Amniotic stem cell (primary cell): ENCODE measurements at regions not wholly inside any gene's neighbourhood (a gene's known extent, or its start where the extent isn't known, plus 50 kb on each side); places are given as distances from the start of the nearest gene placed in this dataset.

Experiments
- DNase-seq: peaks from one replicate; lab custom pipeline; 2025; lab: John Stamatoyannopoulos, UW

DNA sequence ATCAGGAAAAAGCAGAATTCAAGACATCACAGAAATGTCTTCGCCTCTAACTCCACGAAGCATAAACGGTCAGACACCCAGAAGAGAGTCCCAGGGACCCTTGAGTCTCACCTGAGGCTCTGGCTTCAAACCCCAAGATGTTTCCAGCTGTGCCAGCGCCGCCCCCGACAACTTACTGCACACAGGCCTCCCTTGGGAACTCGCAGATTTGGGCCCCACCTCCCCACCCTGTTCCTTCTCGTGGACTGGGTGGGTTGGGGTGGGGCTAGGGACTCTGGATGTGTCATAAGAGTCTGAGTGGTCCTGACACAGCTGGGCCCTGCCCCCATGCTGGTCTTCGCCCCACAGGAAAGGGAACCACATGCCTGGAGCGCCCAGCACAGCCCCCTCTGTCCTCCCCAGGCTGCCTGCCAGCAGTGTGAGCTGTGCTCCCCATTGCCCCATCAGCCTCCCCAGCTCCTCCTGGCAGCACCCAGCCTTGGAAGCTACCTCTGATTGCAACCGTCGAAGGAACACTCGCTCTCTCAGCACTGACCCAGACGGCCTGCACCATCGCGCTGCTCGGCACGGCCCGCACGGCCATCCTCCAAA, 147.5 kb downstream of the CRYBB2 start:
- no peak for DNase-seq

DNA sequence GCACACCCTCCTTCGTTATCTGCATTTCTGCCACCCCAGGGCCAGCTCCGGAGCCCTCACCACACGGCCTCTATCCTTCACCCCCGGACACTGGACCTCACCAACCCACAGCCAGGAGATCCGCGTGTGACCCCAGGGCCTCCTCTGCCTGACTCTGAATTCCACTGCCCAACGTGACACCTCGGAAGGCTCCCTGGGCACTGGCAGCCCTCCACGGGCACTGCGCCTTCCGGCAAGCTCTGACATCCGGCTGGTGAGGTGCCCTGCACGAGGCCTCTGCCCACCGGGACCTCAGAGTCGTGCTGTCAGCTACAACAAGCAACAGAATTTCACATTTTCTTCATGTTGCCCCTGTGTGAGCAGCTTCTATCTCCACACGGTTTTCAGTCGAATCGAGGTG, 148.3 kb downstream of the CRYBB2 start:
- DNase-seq: no peak

DNA sequence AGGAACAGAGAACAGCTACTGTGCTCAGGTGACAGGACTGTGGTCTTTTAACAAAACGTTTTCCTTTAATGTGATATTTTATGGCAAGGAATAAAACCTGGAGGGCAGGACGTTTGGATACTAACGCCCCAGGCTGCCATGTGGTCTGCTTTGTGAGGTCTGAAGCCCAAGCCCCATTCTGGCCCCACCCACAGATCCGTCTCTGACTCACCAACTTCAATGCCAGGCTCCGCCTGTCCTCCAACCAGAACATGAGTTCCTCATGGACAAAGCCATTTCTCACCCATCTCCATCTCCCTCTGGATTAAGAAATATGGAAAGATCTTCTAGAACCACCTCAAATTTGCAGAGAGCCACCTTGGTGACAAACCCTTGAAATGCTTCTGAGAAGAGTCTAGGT, 148.8 kb downstream of the CRYBB2 start:
- no peak for DNase-seq

DNA sequence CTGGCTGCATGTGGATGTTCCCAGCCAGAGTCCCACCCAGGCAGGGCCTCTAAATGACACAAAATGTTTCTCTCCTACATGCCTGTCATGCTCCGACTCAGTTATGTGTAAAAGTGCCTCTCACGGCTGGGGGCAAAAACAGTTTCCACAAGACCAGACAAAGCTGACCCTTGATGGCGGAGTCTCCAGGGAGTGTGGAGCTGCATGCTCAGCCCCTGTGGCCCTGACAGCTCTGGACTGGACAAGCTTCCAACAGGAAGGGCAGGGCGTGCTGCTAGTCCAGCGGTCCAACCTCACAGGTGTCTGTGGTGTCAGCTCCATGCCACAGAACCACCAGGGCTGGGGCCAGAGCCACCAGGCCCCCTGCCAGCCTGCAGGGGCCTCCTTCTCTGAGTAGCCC, 149.6 kb downstream of the CRYBB2 start:
- DNase-seq: no peak

DNA sequence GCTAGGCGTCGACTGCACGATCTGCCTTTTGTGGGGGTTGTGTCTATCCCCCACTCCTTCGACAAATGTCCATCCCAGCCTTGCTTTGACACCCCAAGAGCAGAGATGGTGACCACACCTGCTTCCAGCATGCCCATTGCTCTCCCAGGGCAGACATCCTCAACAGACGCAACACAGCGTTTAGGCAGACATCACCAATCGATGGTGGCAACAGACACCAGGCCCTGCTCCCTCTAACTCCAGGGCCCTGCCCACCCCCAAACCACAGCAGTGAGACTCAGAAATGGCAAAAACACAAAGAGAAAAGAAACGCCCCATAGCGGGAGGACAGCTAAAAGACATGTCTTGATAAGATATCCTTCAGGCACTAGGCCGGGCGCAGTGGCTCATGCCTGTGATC, 150.9 kb downstream of the CRYBB2 start:
- no peak for DNase-seq

DNA sequence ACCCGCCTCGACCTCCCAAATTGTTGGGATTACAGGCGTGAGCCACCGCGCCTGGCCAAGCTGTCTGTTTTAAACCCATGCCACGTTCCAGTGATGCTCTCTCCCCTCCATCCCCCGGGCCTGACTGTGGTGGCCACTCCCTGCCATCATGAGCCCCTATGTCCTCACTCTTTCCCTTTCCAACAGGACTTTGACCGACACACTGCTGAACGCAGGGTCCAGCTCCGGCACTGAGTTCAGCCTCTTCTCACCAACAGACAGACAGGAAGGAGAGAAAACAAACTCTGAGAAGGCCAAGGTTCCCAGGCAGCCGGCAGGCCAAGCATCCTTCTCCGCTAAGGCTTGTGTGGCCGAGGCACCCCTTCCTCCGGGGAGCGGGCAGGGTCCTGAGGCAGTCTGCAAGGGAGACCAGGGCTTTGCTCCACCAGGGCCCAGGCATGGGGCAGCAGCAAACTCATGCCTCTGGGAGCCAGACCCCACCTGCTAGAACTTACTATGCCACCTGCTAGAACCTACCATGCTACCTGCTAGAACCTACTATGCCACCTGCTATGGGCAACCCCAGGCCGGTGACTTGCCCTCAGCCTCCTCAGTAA, 152.7 kb downstream of the CRYBB2 start:
- DNase-seq: no peak

DNA sequence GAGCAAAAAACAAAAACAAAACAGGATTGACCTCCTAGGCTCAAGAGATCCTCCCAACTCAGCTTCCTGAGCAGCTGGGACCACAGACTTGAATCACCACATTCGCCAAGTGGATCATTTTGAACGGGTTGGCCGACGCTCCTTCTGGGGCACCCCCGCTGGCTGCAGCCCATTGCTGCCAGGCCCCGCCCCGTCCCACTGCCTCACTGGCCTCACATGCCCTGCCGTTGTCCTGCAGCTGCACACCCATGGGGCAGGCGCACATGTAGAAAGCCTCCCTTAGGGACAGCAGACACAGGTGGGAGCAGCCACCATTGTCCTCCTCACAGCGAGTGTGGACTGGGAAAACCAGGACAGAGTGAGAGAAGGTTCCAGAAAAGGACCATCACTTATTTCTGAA, 154.5 kb downstream of the CRYBB2 start:
- no peak for DNase-seq

DNA sequence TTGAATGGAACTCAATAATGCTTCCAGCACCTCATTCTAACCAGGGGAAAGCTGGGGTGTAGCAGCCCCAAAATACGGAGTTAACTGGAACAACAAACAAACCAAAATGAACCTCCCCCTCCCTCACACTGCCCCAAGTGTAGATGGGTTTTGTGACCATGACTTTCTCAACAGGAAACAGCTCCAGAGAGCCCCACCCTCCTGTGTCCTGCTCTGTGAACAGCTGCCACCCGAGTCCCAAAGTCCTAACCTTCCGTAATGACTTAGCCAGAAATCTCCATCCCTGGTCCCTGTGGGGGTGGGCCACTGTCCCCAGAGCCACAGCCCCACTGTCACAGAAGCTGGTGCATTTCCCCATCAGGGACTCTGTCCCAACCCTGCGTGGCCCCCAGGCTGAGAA, 155.4 kb downstream of the CRYBB2 start:
- DNase-seq: no peak

DNA sequence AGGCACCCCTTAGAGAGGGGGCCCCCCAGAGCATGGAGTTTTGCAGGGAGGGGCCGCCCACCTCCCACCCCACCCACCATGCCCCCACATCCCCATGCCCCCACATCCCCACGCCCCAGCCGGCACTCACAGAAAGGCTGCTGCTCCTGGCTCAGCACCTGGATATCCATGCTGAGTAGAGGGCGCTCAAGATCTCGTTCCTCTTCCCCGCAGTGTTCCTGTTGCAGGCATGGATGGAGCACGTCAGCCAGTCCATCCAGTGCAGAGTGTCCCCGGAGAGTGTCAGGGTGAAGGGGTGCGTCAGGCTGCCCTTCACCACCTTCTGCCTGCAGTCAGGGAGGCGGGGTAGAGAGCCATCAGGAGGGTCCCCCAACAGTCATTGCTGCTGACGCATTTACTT, 156.2 kb downstream of the CRYBB2 start:
- DNase-seq: no peak

DNA sequence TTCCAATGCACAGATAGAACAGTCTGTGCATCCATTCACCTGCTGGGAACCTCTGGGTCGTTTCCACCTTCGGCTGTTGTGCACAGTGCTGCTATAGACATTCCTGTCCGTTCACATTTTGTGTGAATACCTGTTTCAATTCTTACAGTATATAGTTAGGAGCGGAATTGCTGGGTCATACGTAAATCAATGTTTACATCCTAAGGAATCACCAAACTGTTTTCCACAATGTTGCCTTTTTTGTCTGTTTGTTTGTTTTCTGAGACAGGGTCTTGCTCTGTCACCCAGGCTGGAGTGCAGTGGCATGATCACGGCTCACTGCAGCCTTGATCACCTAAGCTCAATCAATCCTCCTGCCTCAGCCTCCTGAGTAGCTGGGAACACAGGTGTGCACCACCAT, 158.3 kb downstream of the CRYBB2 start:
- no peak for DNase-seq

DNA sequence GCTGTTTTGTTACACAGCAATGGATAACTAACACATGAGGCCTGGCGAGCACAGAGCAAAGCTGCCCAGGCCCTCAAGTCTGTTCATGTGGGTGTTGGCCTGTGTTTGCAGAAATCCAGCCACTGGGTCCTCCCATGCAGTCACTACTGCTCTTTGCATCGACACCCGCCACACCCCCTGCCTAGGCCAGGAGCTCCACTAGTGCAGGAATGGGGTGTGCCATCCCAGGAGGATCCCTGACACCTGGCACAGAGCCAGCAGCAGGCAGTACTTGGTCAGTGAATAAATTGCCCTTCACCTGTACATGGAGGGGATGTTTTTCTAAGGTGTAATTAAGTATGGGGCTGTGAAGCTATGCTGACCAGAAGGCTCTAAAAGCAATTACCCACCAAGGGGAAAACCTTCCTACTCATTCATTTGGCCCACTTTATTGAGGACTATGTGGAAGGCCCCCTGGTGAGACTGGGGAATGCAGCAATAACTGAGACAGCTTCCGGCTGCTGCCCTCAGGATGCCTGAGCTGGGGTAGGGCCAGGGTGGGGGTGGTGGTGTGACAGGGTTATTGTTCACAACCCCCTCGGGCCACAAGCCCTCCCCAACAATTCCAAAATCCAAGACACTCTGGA, 160.8 kb downstream of the CRYBB2 start:
- no peak for DNase-seq

DNA sequence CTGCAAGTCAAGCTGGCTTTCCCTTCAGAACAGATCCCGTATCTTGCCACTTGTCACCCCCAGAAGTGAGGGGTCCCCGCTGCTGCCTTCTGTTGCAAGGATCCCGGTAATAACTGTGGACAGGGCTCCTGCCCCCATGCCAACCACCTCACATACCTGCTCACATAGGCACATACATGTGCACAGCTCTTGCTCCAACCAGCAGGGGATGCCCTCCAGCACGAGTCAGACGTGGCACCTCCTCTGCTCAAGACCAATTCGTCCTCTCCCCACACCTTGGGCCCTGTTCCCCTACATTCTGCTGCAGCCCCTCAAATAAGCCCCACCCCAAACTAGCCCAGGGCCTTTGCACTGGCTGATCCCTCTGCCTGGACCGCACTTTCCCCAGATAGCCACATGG, 163.3 kb downstream of the CRYBB2 start:
- DNase-seq: no peak

DNA sequence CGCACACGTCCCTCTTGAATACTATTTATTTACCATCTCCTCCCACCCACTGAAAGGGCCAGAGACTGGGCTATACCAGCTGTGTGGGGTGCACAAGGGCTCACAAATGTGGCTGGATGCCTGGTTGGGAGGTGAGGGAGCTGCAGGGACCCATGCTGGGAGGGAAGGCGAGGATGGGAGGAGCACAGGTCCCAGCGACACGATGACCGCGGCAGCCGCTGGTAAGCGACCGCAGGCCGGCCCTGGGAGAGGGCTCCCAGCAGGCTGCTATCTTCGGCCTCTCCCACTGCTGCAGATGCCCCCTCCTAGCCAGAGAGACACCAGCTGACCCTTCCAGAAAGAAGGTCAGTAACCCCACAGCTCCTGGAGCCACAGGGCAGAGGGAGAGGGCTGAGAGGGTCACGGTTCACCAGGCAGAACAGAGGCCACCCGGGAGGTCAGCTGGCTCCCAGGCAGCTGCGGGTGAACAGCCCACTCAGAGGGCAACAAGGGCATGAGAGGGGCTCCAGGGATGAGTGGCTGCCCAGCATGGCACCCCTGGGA, 163.9 kb downstream of the CRYBB2 start:
- DNase-seq: no peak

DNA sequence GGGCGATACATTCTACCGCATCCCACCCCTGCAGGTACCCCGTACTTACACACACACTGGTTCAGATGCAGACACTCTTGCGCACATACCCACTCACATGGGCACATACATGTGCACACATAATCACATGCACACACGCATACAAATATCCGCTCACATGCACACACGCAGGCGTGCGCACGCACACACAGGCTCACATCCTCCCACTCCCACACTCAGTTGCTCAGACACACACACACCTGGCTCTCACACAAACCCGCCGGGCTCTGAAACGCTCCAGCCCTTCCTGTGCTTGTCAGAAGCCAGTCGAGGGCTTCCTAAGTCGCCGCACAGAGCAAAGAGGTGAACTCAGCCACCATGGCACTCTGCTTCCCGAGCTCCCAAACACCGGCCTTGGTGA, 164.5 kb downstream of the CRYBB2 start:
- DNase-seq: no peak

DNA sequence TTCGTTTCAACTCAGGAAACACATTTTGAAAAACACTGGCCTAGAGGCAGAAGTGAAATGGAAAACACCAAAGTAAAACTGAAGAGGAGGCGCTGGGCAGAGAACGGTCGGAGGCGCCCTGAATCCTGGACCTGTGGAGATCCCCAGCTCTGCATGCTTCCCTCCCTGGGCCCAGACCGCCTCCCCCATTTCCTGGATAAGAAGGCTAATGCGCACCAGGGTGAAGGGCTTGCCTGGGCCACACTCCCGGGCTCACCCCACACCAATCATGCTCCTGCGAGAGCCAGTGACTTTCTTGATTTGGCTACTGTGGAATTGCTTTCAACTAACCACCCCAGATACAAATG, 167.1 kb downstream of the CRYBB2 start:
- no peak for DNase-seq

DNA sequence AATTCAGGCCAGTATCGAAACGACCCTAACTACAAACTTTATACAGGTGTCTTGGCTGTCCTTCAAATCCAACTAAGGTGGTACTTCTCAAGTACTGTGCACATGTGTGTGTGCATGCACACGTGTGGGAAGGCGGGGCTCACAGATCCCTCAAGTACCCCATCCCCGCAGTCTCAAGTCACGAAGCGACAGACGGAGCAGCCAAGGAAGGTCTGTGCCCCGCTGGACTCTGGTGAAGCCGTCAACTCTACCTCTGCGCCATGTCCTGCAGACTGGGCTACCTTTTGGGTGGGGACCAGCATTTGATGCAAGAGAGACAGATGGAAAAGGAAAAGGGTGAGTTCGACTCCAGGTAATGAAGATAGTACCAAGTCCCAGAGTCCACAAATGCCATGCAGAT, 169.0 kb downstream of the CRYBB2 start:
- no peak for DNase-seq

DNA sequence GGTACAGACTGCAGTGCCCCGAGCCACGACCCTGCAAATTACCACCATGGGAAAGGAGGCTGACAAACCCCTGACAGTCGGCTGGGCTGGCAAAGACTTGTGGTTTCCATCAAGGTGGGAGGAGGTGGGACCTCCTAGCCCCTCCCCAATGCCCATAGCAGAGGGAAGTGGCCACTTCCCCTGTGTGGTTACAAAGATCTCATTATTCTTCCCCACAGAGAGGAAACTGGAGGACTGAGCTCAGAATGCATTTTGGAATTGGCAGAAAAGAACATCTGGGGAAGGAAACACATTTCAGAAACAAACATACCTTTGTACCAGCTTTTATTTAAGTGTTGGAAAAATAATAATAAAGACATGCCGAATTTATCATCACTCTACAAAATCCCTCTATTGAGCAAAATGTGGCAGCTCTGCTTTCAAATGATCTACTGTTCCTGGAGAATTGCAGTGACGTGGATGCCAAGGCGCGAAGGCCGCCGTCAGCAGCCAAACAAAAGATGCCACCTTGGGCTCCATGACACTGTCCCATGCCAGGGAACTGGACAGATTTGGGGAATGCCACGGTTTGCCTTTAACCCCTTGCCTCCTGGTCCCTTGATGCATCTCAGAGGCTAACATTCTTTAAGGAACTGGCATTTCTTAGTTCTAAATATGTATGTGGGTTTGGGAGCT, 169.6 kb downstream of the CRYBB2 start:
- DNase-seq: no peak

DNA sequence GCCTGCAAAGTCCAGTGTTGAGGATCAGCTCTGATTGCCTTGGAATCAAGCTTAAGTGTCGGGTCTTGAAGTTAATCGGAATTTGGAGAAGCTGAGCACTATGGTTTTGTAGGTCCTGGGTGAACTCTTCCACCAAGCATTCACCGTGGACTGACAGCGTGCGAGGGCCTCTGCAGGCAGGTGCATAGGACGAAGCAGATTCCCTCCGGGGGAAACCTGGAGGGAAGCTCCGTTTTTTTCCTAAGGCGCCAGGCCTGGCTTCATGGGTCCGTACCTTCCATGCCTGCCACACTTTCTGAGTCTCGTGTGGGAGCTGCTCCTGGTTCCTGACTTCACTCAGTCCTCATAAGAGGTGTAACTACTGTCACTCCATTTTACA, 170.1 kb downstream of the CRYBB2 start:
- DNase-seq: no peak

DNA sequence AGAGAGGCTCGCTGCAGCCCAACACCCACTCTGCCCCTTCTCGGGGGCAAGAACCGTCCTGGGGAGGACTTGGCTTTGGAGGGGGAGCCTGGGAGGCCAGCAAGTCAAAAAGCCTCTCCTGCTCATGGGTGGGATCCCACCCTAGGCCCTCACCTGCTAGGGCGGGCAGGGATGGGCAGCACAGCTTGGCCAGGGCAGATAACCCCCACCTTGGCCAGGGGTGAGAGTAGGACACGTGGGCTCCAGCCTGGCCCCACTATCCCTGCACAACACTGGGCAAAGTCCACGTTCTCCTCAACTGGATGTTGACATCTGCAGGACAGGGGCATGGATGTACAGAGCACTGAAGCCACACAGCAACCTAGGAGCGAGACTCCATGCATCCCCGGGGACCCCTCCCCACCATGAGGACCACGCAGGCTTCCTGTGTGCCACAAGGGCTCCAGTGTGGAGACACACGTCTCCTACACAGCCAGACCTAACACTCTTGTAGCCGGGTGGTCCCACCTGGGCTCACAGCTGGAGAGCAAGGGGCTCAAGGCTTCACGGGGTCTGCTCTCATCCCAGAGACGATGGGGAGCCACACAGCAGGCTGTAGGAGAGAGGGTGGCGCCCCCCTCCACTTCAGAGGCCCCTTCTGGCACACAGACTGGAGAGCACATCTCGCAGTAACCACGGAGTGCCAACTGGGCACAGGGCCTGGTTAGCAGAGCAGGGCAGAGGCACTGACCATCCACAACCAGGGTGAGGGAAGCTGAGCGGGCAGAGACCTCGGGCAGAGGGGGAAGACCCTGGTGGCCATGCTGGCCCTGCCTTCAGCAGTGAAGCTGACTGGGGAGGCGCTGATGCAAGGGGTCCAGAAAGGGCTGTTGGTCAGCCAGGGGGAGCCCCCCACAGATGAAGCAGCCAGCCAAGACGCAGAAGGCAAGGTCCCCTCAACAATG, 171.1 kb downstream of the CRYBB2 start:
- no peak for DNase-seq

DNA sequence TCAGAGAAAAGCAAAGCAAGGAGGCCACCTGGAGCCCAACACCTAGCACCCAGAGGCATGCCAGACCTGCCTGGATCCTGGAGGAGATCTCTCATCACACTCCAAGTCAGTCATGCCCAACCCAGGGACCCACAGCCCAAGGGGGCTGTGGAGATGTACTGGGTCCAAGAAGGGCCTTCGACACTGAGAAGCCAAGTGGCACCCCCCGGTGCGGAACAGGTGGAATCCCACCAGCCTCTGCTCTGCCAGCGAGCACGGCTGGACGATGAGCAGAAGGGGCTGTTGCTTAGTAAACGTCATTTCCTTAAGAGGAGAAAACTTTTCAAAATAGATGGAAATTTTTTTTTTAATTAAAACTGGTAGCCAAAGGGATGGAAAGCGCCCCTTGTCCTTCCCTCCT, 171.9 kb upstream of the GRK3 start:
- no peak for DNase-seq

DNA sequence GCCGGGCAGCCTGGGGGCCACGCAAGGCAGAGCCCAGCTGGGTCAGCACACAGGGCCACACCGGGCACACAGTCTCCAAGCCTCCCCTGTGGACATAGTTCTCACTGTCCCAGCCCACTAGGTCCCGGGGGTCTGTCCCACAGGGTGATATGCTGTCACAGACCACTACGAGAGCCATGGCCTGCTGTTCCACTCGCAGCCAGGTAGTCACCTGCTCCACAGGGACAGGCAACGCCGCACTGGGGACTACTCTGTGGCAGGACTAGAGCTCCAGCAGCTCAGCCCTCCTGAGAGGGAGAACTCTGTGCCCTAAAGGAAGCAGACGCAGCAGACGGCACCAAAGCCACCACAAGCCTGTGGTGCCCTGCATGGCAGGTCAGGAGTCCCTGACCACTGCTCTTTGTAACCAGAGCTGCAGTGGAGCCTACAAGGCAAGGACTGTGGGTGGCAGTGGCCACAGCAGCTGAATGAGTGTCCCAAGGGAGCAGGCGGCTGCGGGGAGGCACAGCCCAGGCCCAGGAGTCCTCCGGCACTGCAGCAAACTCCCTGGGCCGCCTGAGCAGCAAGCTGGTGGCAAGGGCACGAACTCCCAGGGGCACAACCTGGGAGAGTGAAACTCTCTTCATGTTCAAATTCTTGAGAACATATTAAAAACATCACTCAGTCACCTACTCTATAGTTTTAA, 171.2 kb upstream of the GRK3 start:
- no peak for DNase-seq

DNA sequence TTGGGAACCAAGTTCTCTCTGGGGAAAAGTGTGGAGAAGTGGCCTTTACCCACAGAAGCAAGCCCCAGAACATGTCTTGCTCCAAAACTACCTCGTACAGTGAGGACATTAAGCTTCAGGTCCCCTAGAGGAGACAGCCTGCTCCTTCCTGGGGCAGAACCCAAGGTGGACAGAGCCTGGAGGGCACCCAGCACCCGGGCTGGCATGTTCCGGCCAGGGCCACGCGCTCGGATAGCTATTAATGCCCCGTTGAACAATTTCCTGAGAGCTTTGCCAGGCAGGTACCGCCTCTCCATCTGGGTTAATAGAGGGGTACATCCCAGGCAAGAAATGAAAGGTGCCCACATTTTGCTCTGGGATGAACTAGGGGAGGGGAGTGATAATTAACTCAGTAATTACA, 169.0 kb upstream of the GRK3 start:
- DNase-seq: no peak
